SK-N-SH (cell line): ENCODE measurements at regions not wholly inside any gene's neighbourhood (a gene's known extent, or its start where the extent isn't known, plus 50 kb on each side); places are given as distances from the start of the nearest gene placed in this dataset.

Experiments
- CTCF ChIP-seq: fragments of 200-600 bp; sonication (generic); IDR thresholded peaks from 2 replicates; pipeline ENCODE4 v1.6.1; 2017; ENCODE audit warnings: antibody characterized with exemption, mild to moderate bottlenecking, moderate library complexity
- EP300 ChIP-seq, 2 experiments: IDR thresholded peaks; 2 replicates each; pipeline versions ENCODE4 v1.4.0 to v1.6.1; 2012; ENCODE audit warnings: borderline replicate concordance in 1 of 2, low read depth in 1 of 2, low read length in 1 of 2
- EZH2phosphoT487 ChIP-seq: fragments of 200-600 bp; sonication (generic); IDR thresholded peaks from 2 replicates; pipeline ENCODE4 v1.6.1; 2017; ENCODE audit warnings: low read depth, mixed run types, mild to moderate bottlenecking, antibody characterized with exemption, moderate library complexity, borderline replicate concordance
- FOXJ3 ChIP-seq: sonication (generic); formaldehyde crosslinking; IDR thresholded peaks from 2 replicates; pipeline ENCODE4 v1.5.1; 2020; ENCODE audit warnings: mild to moderate bottlenecking, missing genetic modification reagents
- POLR2AphosphoS5 ChIP-seq: IDR thresholded peaks from 2 replicates; pipeline ENCODE4 v1.6.1; 2012; ENCODE audit warnings: low read depth, low read length
- REST ChIP-seq: IDR thresholded peaks from 2 replicates; pipeline ENCODE4 v1.6.1; 2012; ENCODE audit warnings: mild to moderate bottlenecking, low read depth, low read length, moderate library complexity
- TAF1 ChIP-seq: IDR thresholded peaks from 2 replicates; pipeline ENCODE4 v1.6.1; 2012; ENCODE audit warnings: low read depth, mild to moderate bottlenecking, low read length, moderate library complexity, borderline replicate concordance
- TEAD4 ChIP-seq: IDR thresholded peaks from 2 replicates; pipeline ENCODE4 v1.4.0; 2012; ENCODE audit warnings: mild to moderate bottlenecking, borderline replicate concordance; ENCODE audit not compliant: insufficient read depth
- YY1 ChIP-seq: IDR thresholded peaks from 2 replicates; pipeline ENCODE4 v1.4.0; 2012; ENCODE audit warnings: low read depth, mild to moderate bottlenecking

- no peak for TF ChIP-seq TEAD4
- TF ChIP-seq CTCF = no peak
- no peak for TF ChIP-seq FOXJ3 (CRISPR knock-in tag)
- no peak for TF ChIP-seq REST
- no peak for TF ChIP-seq POLR2AphosphoS5
- TF ChIP-seq EZH2phosphoT487 = no peak
- TF ChIP-seq TAF1 = no peak
- no peak for TF ChIP-seq YY1
- no peak for TF ChIP-seq EP300 (IDR thresholded peaks at IDR 0.05; ENCODE audit: borderline replicate concordance in 1 of 2, low read depth in 1 of 2, low read length in 1 of 2)
Observed at GRCh38 chr2:100766806-100767205, 53.1 kb upstream of the NPAS2 start.
